ENCODE measurements at regions not wholly inside any gene's neighbourhood (a gene's known extent, or its start where the extent isn't known, plus 50 kb on each side); places are given as distances from the start of the nearest gene placed in this dataset.

- no peaks in the 10 kb centered on the region for H3K4me1 ChIP-seq (ENCODE audit: control insufficient read depth, insufficient read depth, low read length)
- ATAC-seq = no peak
- no peaks in the 10 kb centered on the region for H3K27me3 ChIP-seq (ENCODE audit: control insufficient read depth, insufficient read depth)
These were observed 530.1 kb downstream of the HAO1 start for GRCh38 chr20:7410150-7410549.

GRCh38 chr20:7411075-7411474 is 529.2 kb downstream of the HAO1 start:
- no peaks in the 10 kb centered on the region for H3K9me3 ChIP-seq (ENCODE audit: control insufficient read depth, low read length)
- DNase-seq (no peak), ATAC-seq (no peak)
- no peaks in the 10 kb centered on the region for H3K27me3 ChIP-seq (ENCODE audit: control insufficient read depth, insufficient read depth)
- intact Hi-C loops (cut with DNase I) = no loop called here
- H3K4me1 ChIP-seq (ENCODE audit: control insufficient read depth, insufficient read depth, low read length) = no peaks in the 10 kb centered on the region
- H3K4me3 ChIP-seq (ENCODE audit: low read length) = no peak overlapping the region
- WGBS = 71% methylated on average over 5 of the region's 5 CpGs
- no peak overlapping the region for H3K27ac ChIP-seq (ENCODE audit: low read length)

More at GRCh38 chr20:7410150-7410549, 530.1 kb downstream of the HAO1 start:
- 69% methylated on average over 3 of the region's 3 CpGs for WGBS
- Histone ChIP-seq H3K9me3 (ENCODE audit: control insufficient read depth, low read length) (no peaks in the 10 kb centered on the region), H3K27ac (ENCODE audit: low read length) (no peak overlapping the region), H3K4me3 (ENCODE audit: low read length) (no peak overlapping the region)
- intact Hi-C loops (cut with DNase I) = no loop called here
- no peak for DNase-seq

- ATAC-seq (no peak), DNase-seq (no peak)
- H3K27ac ChIP-seq (ENCODE audit: low read length) = no peak overlapping the region
- no peaks in the 10 kb centered on the region for H3K9me3 ChIP-seq (ENCODE audit: control insufficient read depth, low read length)
- intact Hi-C loops (cut with DNase I) = no loop called here
- no peaks in the 10 kb centered on the region for H3K27me3 ChIP-seq (ENCODE audit: control insufficient read depth, insufficient read depth)
- H3K4me3 ChIP-seq (ENCODE audit: low read length) = no peak overlapping the region
- H3K4me1 ChIP-seq (ENCODE audit: control insufficient read depth, insufficient read depth, low read length) = no peaks in the 10 kb centered on the region
These were observed 524.8 kb downstream of the HAO1 start for GRCh38 chr20:7415427-7415826.

GRCh38 chr20:7416382-7416781 is 523.9 kb downstream of the HAO1 start:
- H3K9me3 ChIP-seq (ENCODE audit: control insufficient read depth, low read length) = no peaks in the 10 kb centered on the region
- DNase-seq (no peak), ATAC-seq (no peak)
- H3K27me3 ChIP-seq (ENCODE audit: control insufficient read depth, insufficient read depth) = no peaks in the 10 kb centered on the region
- intact Hi-C loops (cut with DNase I) = no loop called here
- no peak overlapping the region for H3K4me3 ChIP-seq (ENCODE audit: low read length)
- H3K4me1 ChIP-seq (ENCODE audit: control insufficient read depth, insufficient read depth, low read length) = no peaks in the 10 kb centered on the region
- H3K27ac ChIP-seq (ENCODE audit: low read length) = no peak overlapping the region

- Histone ChIP-seq H3K27ac (ENCODE audit: low read length) (no peak overlapping the region), H3K9me3 (ENCODE audit: control insufficient read depth, low read length) (no peaks in the 10 kb centered on the region), H3K4me1 (ENCODE audit: control insufficient read depth, insufficient read depth, low read length) (no peaks in the 10 kb centered on the region), H3K27me3 (ENCODE audit: control insufficient read depth, insufficient read depth) (no peaks in the 10 kb centered on the region), H3K4me3 (ENCODE audit: low read length) (no peak overlapping the region)
- ATAC-seq = no peak
- intact Hi-C loops (cut with DNase I) = no loop called here
- no peak for DNase-seq
These were observed 519.9 kb downstream of the HAO1 start for GRCh38 chr20:7420345-7420744.

GRCh38 chr20:7426890-7427496 is 513.3 kb downstream of the HAO1 start:
- intact Hi-C loops (cut with DNase I) = no loop called here
- ATAC-seq = no peak
- no peak overlapping the region for H3K27ac ChIP-seq (ENCODE audit: low read length)

GRCh38 chr20:7428946-7429345 is 511.3 kb downstream of the HAO1 start:
- H3K4me1 ChIP-seq (ENCODE audit: control insufficient read depth, insufficient read depth, low read length) = no peaks in the 10 kb centered on the region
- H3K27me3 ChIP-seq (ENCODE audit: control insufficient read depth, insufficient read depth) = no peaks in the 10 kb centered on the region
- intact Hi-C loops (cut with DNase I) = no loop called here
- no peaks in the 10 kb centered on the region for H3K9me3 ChIP-seq (ENCODE audit: control insufficient read depth, low read length)
- no peak for DNase-seq
- WGBS = 91% methylated on average over 3 of the region's 3 CpGs
- ATAC-seq = no peak
- no peak overlapping the region for H3K27ac ChIP-seq (ENCODE audit: low read length)
- no peak overlapping the region for H3K4me3 ChIP-seq (ENCODE audit: low read length)

More at GRCh38 chr20:7426890-7427496, 513.3 kb downstream of the HAO1 start:
- Histone ChIP-seq H3K4me1 (ENCODE audit: control insufficient read depth, insufficient read depth, low read length) (no peaks in the 10 kb centered on the region), H3K9me3 (ENCODE audit: control insufficient read depth, low read length) (no peaks in the 10 kb centered on the region), H3K4me3 (ENCODE audit: low read length) (no peak overlapping the region), H3K27me3 (ENCODE audit: control insufficient read depth, insufficient read depth) (no peaks in the 10 kb centered on the region)
- 65% methylated on average over 6 of the region's 6 CpGs for WGBS
- DNase-seq = no peak

GRCh38 chr20:7432612-7433011 is 507.6 kb downstream of the HAO1 start:
- DNase-seq (no peak), ATAC-seq (no peak)
- Histone ChIP-seq H3K27me3 (ENCODE audit: control insufficient read depth, insufficient read depth) (no peaks in the 10 kb centered on the region), H3K9me3 (ENCODE audit: control insufficient read depth, low read length) (no peaks in the 10 kb centered on the region), H3K4me1 (ENCODE audit: control insufficient read depth, insufficient read depth, low read length) (no peaks in the 10 kb centered on the region), H3K27ac (ENCODE audit: low read length) (no peak overlapping the region), H3K4me3 (ENCODE audit: low read length) (no peak overlapping the region)
- intact Hi-C loops (cut with DNase I) = no loop called here
- 97% methylated on average over 7 of the region's 7 CpGs for WGBS

GRCh38 chr20:7437311-7437710 is 502.9 kb downstream of the HAO1 start:
- Histone ChIP-seq H3K27me3 (ENCODE audit: control insufficient read depth, insufficient read depth) (no peaks in the 10 kb centered on the region), H3K4me1 (ENCODE audit: control insufficient read depth, insufficient read depth, low read length) (no peaks in the 10 kb centered on the region), H3K9me3 (ENCODE audit: control insufficient read depth, low read length) (no peaks in the 10 kb centered on the region), H3K4me3 (ENCODE audit: low read length) (no peak overlapping the region), H3K27ac (ENCODE audit: low read length) (no peak overlapping the region)
- 94% methylated on average over 3 of the region's 3 CpGs for WGBS
- DNase-seq = no peak
- ATAC-seq = no peak
- intact Hi-C loops (cut with DNase I) = no loop called here

- Histone ChIP-seq H3K4me1 (ENCODE audit: control insufficient read depth, insufficient read depth, low read length) (no peaks in the 10 kb centered on the region), H3K4me3 (ENCODE audit: low read length) (no peak overlapping the region), H3K27me3 (ENCODE audit: control insufficient read depth, insufficient read depth) (no peaks in the 10 kb centered on the region), H3K27ac (ENCODE audit: low read length) (no peak overlapping the region), H3K9me3 (ENCODE audit: control insufficient read depth, low read length) (no peaks in the 10 kb centered on the region)
- 78% methylated on average over 1 of the region's 1 CpG for WGBS
- ATAC-seq (no peak), DNase-seq (no peak)
- intact Hi-C loops (cut with DNase I) = no loop called here
These were observed 491.0 kb downstream of the HAO1 start for GRCh38 chr20:7449269-7449668.

GRCh38 chr20:7452890-7453289 is 487.4 kb downstream of the HAO1 start:
- Histone ChIP-seq H3K27me3 (ENCODE audit: control insufficient read depth, insufficient read depth) (no peaks in the 10 kb centered on the region), H3K4me1 (ENCODE audit: control insufficient read depth, insufficient read depth, low read length) (no peaks in the 10 kb centered on the region), H3K9me3 (ENCODE audit: control insufficient read depth, low read length) (no peaks in the 10 kb centered on the region), H3K27ac (ENCODE audit: low read length) (no peak overlapping the region), H3K4me3 (ENCODE audit: low read length) (no peak overlapping the region)
- 93% methylated on average over 2 of the region's 2 CpGs for WGBS
- DNase-seq (no peak), ATAC-seq (no peak)
- intact Hi-C loops (cut with DNase I) = no loop called here

- Histone ChIP-seq H3K4me1 (ENCODE audit: control insufficient read depth, insufficient read depth, low read length) (no peaks in the 10 kb centered on the region), H3K27ac (ENCODE audit: low read length) (no peak overlapping the region), H3K4me3 (ENCODE audit: low read length) (no peak overlapping the region), H3K9me3 (ENCODE audit: control insufficient read depth, low read length) (no peaks in the 10 kb centered on the region), H3K27me3 (ENCODE audit: control insufficient read depth, insufficient read depth) (no peaks in the 10 kb centered on the region)
- 59% methylated on average over 2 of the region's 2 CpGs for WGBS
- no peak for DNase-seq
- intact Hi-C loops (cut with DNase I) = no loop called here
- no peak for ATAC-seq
These were observed 486.2 kb downstream of the HAO1 start for GRCh38 chr20:7454047-7454446.

All from right cardiac atrium (tissue), 5 donors.